CD14-positive monocyte (primary cell): ENCODE measurements at regions not wholly inside any gene's neighbourhood (a gene's known extent, or its start where the extent isn't known, plus 50 kb on each side); places are given as distances from the start of the nearest gene placed in this dataset.

Experiments
- DNase-seq, 3 donors: peaks; one replicate each; pipeline ENCODE4 v3.0.0-alpha.2; 2011 to 2022
- H2AFZ ChIP-seq: 2 replicates; pipeline ENCODE4 v1.6.0; 2012; ENCODE audit warnings: mild to moderate bottlenecking, low read depth, low read length, inconsistent platforms; ENCODE audit not compliant: insufficient read depth, poor library complexity, severe bottlenecking
- H3K27ac ChIP-seq, 2 donors: 1 replicate in 1 of 2; 2 replicates in 1 of 2; pipeline ENCODE4 v1.5.1; 2012 to 2013; ENCODE audit warnings: low read length in 2 of 2, control low read depth in 1 of 2, inconsistent platforms in 1 of 2, low read depth in 1 of 2, mild to moderate bottlenecking in 1 of 2
- H3K27me3 ChIP-seq, 2 donors: one replicate each; pipeline versions ENCODE4 v1.6.0 to v1.6.1; 2011 to 2013; ENCODE audit warnings: low read length in 2 of 2; ENCODE audit not compliant: control insufficient read depth in 2 of 2, insufficient read depth in 2 of 2
- H3K36me3 ChIP-seq, 2 donors: replicated peaks in 1 of 2; 1 replicate in 1 of 2; 2 replicates in 1 of 2; pipeline versions ENCODE4 v1.5.1 to v1.6.1; 2012 to 2013; ENCODE audit warnings: low read length in 2 of 2, control low read depth in 1 of 2, inconsistent platforms in 1 of 2, mild to moderate bottlenecking in 1 of 2; ENCODE audit not compliant: insufficient read depth in 2 of 2, control insufficient read depth in 1 of 2
- H3K4me1 ChIP-seq, 2 donors: 1 replicate in 1 of 2; 2 replicates in 1 of 2; pipeline versions ENCODE4 v1.5.1 to v1.6.1; 2012 to 2013; ENCODE audit warnings: low read length in 2 of 2, control low read depth in 1 of 2, inconsistent platforms in 1 of 2, mild to moderate bottlenecking in 1 of 2, moderate library complexity in 1 of 2; ENCODE audit not compliant: insufficient read depth in 2 of 2, control insufficient read depth in 1 of 2
- H3K4me2 ChIP-seq: replicated peaks from 2 replicates; pipeline ENCODE3; 2012; ENCODE audit warnings: low read length, moderate library complexity, mild to moderate bottlenecking; ENCODE audit not compliant: poor library complexity, severe bottlenecking; ENCODE audit errors: extremely low read depth
- H3K4me3 ChIP-seq, 3 experiments: fragments of 200-600 bp in 1 of 3; sonication (generic) in 1 of 3; replicated peaks in 1 of 3; 1 replicate in 2 of 3; 2 replicates in 1 of 3; pipeline ENCODE4 v1.5.1; 2011 to 2013; ENCODE audit warnings: low read length in 3 of 3, mild to moderate bottlenecking in 3 of 3, control low read depth in 2 of 3, low read depth in 2 of 3, inconsistent platforms in 1 of 3, moderate library complexity in 1 of 3
- H3K79me2 ChIP-seq: 2 replicates; pipeline ENCODE4 v1.6.0; 2012; ENCODE audit warnings: mild to moderate bottlenecking, control low read depth, inconsistent platforms, low read length, moderate library complexity; ENCODE audit not compliant: insufficient read depth
- H3K9ac ChIP-seq: 2 replicates; pipeline ENCODE4 v1.6.0; 2017; ENCODE audit warnings: low read length, mild to moderate bottlenecking; ENCODE audit not compliant: insufficient read depth, poor library complexity, severe bottlenecking
- H3K9me3 ChIP-seq, 2 donors: replicated peaks in 1 of 2; 1 replicate in 1 of 2; 2 replicates in 1 of 2; pipeline versions ENCODE4 v1.5.1 to v1.6.1; 2012 to 2013; ENCODE audit warnings: low read length in 2 of 2, control low read depth in 1 of 2; ENCODE audit not compliant: control insufficient read depth in 1 of 2, insufficient read depth in 1 of 2
- H4K20me1 ChIP-seq: 2 replicates; pipeline ENCODE4 v1.6.0; 2012; ENCODE audit warnings: mild to moderate bottlenecking, low read length, control low read depth, moderate library complexity; ENCODE audit not compliant: insufficient read depth
- H3K27ac Mint-ChIP-seq, 7 donors: one replicate each; pipeline ENCODE4 v1.8.0; 2020; ENCODE audit warnings: mild to moderate bottlenecking in 7 of 7, mixed read lengths in 7 of 7, moderate library complexity in 6 of 7, inconsistent platforms in 2 of 7
- H3K27me3 Mint-ChIP-seq, 3 donors: one replicate each; pipeline ENCODE4 v1.8.0; 2021 to 2022; ENCODE audit warnings: low read depth in 3 of 3, mild to moderate bottlenecking in 3 of 3, mixed read lengths in 3 of 3, moderate library complexity in 3 of 3, inconsistent platforms in 1 of 3
- H3K36me3 Mint-ChIP-seq, 2 donors: one replicate each; pipeline ENCODE4 v1.8.0; 2020; ENCODE audit warnings: mixed read lengths in 2 of 2, inconsistent platforms in 1 of 2, mild to moderate bottlenecking in 1 of 2
- H3K4me1 Mint-ChIP-seq: one replicate; pipeline ENCODE4 v1.8.0; 2020; ENCODE audit warnings: mild to moderate bottlenecking, mixed read lengths
- H3K4me3 Mint-ChIP-seq, 2 donors: one replicate each; pipeline ENCODE4 v1.8.0; 2020; ENCODE audit warnings: mild to moderate bottlenecking in 2 of 2, mixed read lengths in 2 of 2, moderate library complexity in 1 of 2
- H3K9me3 Mint-ChIP-seq, 7 donors: one replicate each; pipeline ENCODE4 v1.8.0; 2020 to 2022; ENCODE audit warnings: mixed read lengths in 7 of 7, mild to moderate bottlenecking in 6 of 7, moderate library complexity in 6 of 7, inconsistent platforms in 2 of 7
- WGBS: methylation state at CpG from one replicate; pipeline ENCODE4 v1.1.5; 2013; ENCODE audit warnings: missing lambda C conversion rate; ENCODE audit not compliant: insufficient coverage; 5-methylcytosine and 5-hydroxymethylcytosine counted together
- intact Hi-C, 2 donors: fragments of 100-400 bp; cut with micrococcal nuclease; formaldehyde crosslinking; loops; one replicate each; pipeline versions ENCODE4 v1.15.0 to v1.15.1; 2023
- TF ChIP-seq, protein P1 (sequence below): fragments of 200-600 bp; IDR thresholded peaks from one replicate; pipeline ENCODE4 v1.8.0; 2022; ENCODE audit warnings: antibody characterized with exemption, mild to moderate bottlenecking

DNA sequence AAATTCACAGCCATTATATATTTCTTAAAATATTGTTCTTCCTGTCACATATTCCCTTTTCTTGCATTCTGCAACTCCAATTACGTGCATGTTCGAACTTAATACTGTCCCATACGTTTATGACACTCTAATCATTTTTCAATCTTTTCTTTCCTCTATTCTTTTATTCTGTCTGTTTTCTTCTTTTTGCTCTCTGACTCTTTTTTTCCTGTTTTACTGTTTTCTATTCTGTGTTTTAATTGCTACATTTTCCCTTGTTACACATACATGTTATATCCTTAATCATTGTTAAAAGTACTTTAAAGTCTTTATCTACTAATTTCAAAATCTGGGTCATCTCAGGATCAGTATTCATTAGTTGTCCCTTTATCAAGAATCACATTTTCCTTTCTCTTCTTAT lies 1149.1 kb upstream of the PCDH20 start:
- intact Hi-C loops: no loop called here
- no peak overlapping the region for H2AFZ ChIP-seq
- no peak overlapping the region for H3K27ac Mint-ChIP-seq

DNA sequence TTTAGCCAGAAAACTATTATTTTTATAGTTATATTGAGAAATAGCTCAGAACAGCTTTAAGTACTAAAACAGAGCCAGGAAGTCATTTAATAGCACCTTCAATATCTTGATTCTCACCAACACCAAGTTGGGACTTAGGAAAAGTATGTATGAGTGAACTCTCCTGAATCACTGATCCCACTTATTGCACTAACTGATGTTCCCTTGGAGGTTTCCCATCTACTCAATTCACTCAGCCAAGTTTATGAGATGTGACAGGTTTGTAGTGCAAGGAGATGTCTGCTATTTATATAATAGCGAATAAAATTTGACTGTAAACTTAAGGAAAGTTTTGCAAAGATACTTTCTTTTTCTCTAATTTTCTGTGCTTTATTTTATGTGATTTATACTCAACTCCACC lies 1147.6 kb upstream of the PCDH20 start:
- TF ChIP-seq, protein P1, sequence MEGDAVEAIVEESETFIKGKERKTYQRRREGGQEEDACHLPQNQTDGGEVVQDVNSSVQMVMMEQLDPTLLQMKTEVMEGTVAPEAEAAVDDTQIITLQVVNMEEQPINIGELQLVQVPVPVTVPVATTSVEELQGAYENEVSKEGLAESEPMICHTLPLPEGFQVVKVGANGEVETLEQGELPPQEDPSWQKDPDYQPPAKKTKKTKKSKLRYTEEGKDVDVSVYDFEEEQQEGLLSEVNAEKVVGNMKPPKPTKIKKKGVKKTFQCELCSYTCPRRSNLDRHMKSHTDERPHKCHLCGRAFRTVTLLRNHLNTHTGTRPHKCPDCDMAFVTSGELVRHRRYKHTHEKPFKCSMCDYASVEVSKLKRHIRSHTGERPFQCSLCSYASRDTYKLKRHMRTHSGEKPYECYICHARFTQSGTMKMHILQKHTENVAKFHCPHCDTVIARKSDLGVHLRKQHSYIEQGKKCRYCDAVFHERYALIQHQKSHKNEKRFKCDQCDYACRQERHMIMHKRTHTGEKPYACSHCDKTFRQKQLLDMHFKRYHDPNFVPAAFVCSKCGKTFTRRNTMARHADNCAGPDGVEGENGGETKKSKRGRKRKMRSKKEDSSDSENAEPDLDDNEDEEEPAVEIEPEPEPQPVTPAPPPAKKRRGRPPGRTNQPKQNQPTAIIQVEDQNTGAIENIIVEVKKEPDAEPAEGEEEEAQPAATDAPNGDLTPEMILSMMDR: no peak
- no peaks in the 10 kb centered on the region for H3K27me3 ChIP-seq
- H2AFZ ChIP-seq: no peak overlapping the region
- Mint-ChIP-seq H3K27me3 (peaks cover 0 to 1% (median 0%) of the 10 kb centered on the region in 3 donors), H3K4me1 (no peaks in the 10 kb centered on the region), H3K36me3 (no peaks in the 10 kb centered on the region), H3K9me3 (peaks cover 0 to 6% (median 0%) of the 10 kb centered on the region in 7 donors), H3K27ac (no peak overlapping the region), H3K4me3 (no peak overlapping the region)
- DNase-seq: no peak
- no peaks in the 10 kb centered on the region for H3K79me2 ChIP-seq
- no CpG with 5 or more reads among the region's 1 CpG for WGBS
- H3K4me2 ChIP-seq: no peak overlapping the region
- no peak overlapping the region for H3K27ac ChIP-seq
- H4K20me1 ChIP-seq: no peaks in the 10 kb centered on the region
- H3K9me3 ChIP-seq: no peaks in the 10 kb centered on the region
- no peak overlapping the region for H3K9ac ChIP-seq
- H3K36me3 ChIP-seq: no peaks in the 10 kb centered on the region
- no peak overlapping the region for H3K4me3 ChIP-seq
- intact Hi-C loops: no loop called here
- H3K4me1 ChIP-seq: no peaks in the 10 kb centered on the region

More for the DNA sequence above, 1149.1 kb upstream of the PCDH20 start:
- Histone ChIP-seq H3K4me3 (no peak overlapping the region), H3K9me3 (no peaks in the 10 kb centered on the region), H3K79me2 (no peaks in the 10 kb centered on the region), H3K27me3 (no peaks in the 10 kb centered on the region), H4K20me1 (no peaks in the 10 kb centered on the region), H3K4me1 (no peaks in the 10 kb centered on the region), H3K9ac (no peak overlapping the region), H3K4me2 (no peak overlapping the region), H3K36me3 (no peaks in the 10 kb centered on the region), H3K27ac (no peak overlapping the region)
- H3K9me3 Mint-ChIP-seq: peaks cover 0 to 6% (median 0%) of the 10 kb centered on the region in 7 donors
- H3K4me1 Mint-ChIP-seq: no peaks in the 10 kb centered on the region
- H3K27me3 Mint-ChIP-seq: peaks cover 0 to 1% (median 0%) of the 10 kb centered on the region in 3 donors
- H3K36me3 Mint-ChIP-seq: no peaks in the 10 kb centered on the region
- TF ChIP-seq, protein P1: no peak
- no peak overlapping the region for H3K4me3 Mint-ChIP-seq
- WGBS: 60% methylated on average over 3 of the region's 3 CpGs
- DNase-seq: no peak
